IMR-90 (cell line): ENCODE measurements at regions not wholly inside any gene's neighbourhood (a gene's known extent, or its start where the extent isn't known, plus 50 kb on each side); places are given as distances from the start of the nearest gene placed in this dataset.

Experiments
- CTCF ChIP-seq: conservative IDR thresholded peaks from 2 replicates; pipeline ENCODE4 v1.5.1; 2012; ENCODE audit warnings: mild to moderate bottlenecking, low read depth, low read length, improper control_type of control experiment
- MAFK ChIP-seq: IDR thresholded peaks from 2 replicates; pipeline ENCODE4 v1.6.1; 2012; ENCODE audit warnings: low read depth, low read length, improper control_type of control experiment

GRCh38 chr5:115016646-115017045 is 153.1 kb downstream of the TRIM36 start:
- TF ChIP-seq CTCF, result no peak
- no peak for TF ChIP-seq MAFK
